SJCRH30 (cell line): ENCODE measurements at regions not wholly inside any gene's neighbourhood (a gene's known extent, or its start where the extent isn't known, plus 50 kb on each side); places are given as distances from the start of the nearest gene placed in this dataset.

Experiments
- DNase-seq, 2 experiments: peaks; one replicate each; pipeline ENCODE4 v3.0.0-alpha.2; 2015 to 2020
- H3K27ac ChIP-seq: fragments of 250-450 bp; sonication (Bioruptor Pico); 2 replicates; pipeline ENCODE4 v1.5.1; 2020; ENCODE audit warnings: mild to moderate bottlenecking, moderate library complexity
- H3K27me3 ChIP-seq: fragments of 250-450 bp; sonication (Bioruptor Pico); 2 replicates; pipeline ENCODE4 v1.5.1; 2020; ENCODE audit warnings: mild to moderate bottlenecking, moderate library complexity
- H3K36me3 ChIP-seq: fragments of 250-450 bp; sonication (Bioruptor Pico); 2 replicates; pipeline ENCODE4 v1.5.1; 2020; ENCODE audit warnings: mild to moderate bottlenecking, moderate library complexity
- H3K4me1 ChIP-seq: fragments of 250-450 bp; sonication (Bioruptor Pico); 2 replicates; pipeline ENCODE4 v1.5.1; 2020; ENCODE audit warnings: mild to moderate bottlenecking, moderate library complexity
- H3K4me3 ChIP-seq: fragments of 250-450 bp; sonication (Bioruptor Pico); 2 replicates; pipeline ENCODE4 v1.5.1; 2020; ENCODE audit warnings: mild to moderate bottlenecking, moderate library complexity
- H3K9me3 ChIP-seq: fragments of 250-450 bp; sonication (Bioruptor Pico); replicated peaks from 2 replicates; pipeline ENCODE4 v1.5.1; 2020; ENCODE audit warnings: mild to moderate bottlenecking, moderate library complexity

GRCh38 chr17:45676695-45677094 is 107.4 kb upstream of the CRHR1 start:
- Histone ChIP-seq H3K9me3 (0 out of 2 replicates have a peak, but pooled peaks cover 3% of the 10 kb centered on the region), H3K4me1 (no peaks in the 10 kb centered on the region), H3K4me3 (no peak overlapping the region), H3K27me3 (no peaks in the 10 kb centered on the region; the same call in 1 of the 2 replicates), H3K27ac (no peak overlapping the region), H3K36me3 (no peaks in the 10 kb centered on the region)
- DNase-seq, result no peak

DNA sequence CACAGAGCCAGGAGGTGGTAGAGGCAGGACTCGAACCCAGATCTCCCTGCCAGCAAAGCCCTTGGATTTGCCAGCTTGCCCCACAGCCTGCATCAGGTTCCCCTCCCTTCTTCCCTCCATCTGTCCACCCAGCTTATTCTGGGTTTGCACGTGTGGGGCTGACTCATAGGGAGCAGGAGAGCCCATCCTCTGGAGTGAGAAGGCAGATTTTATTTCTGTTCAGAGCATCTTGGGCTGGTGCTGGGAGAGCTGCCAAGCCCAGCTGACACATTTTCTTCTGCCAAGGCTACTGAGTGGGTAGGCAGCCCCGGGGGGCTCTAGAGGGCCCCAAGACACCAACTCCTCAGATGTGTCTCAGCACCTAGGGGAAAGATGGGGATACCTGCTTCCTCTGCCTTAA is 106.3 kb upstream of the CRHR1 start:
- DNase-seq, result no peak
- no peaks in the 10 kb centered on the region for H3K4me1 ChIP-seq
- H3K27me3 ChIP-seq, result no peaks in the 10 kb centered on the region; the same call in 1 of the 2 replicates
- no peaks in the 10 kb centered on the region for H3K36me3 ChIP-seq
- 0 out of 2 replicates have a peak, but pooled peaks cover 3% of the 10 kb centered on the region for H3K9me3 ChIP-seq
- no peak overlapping the region for H3K4me3 ChIP-seq
- no peak overlapping the region for H3K27ac ChIP-seq

DNA sequence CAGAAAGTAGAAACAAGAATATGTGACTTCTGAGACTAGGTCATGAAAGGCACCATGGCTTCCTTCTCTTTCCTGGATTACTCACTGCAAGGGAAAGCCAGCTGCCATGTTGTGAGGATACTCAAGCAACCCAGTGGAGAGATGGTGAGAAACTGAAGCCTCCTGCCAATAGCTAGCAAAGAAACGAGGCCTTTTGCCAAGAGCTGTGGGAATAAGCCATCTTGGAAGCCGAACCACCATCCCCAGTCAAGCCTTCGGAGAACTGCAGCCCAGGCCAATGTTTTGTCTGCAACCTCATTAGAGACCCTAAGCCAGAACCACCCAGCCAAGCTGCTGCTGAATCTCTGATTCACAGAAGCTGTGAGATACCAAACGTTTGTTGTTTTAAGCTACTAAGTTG is 104.7 kb upstream of the CRHR1 start:
- H3K4me3 ChIP-seq, result no peak overlapping the region
- H3K27me3 ChIP-seq, result no peaks in the 10 kb centered on the region; the same call in 1 of the 2 replicates
- H3K36me3 ChIP-seq, result no peaks in the 10 kb centered on the region
- no peaks in the 10 kb centered on the region for H3K9me3 ChIP-seq
- no peak for DNase-seq
- H3K4me1 ChIP-seq, result no peaks in the 10 kb centered on the region
- no peak overlapping the region for H3K27ac ChIP-seq

DNA sequence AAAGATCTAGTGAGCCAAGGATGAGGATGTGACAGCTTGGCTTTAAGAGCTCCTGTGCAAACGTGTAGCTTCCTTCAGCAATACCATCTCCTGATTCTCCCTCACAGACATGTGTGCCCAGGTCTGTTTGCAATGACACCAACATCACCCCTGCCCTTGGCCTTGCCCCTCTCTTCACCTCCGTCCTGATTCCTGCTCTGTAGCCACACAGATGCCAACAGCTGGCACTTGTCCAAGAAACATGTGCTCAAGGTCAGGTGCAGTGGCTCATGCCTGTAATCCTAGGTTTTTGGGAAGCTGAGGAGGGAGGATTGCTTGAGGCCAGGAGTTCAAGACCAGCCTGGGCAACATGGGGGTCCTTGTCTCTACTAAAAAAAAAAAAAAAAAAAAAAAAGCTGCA is 103.8 kb upstream of the CRHR1 start:
- Histone ChIP-seq H3K9me3 (no peaks in the 10 kb centered on the region), H3K4me1 (no peaks in the 10 kb centered on the region), H3K27ac (no peak overlapping the region), H3K36me3 (no peaks in the 10 kb centered on the region), H3K4me3 (no peak overlapping the region), H3K27me3 (no peaks in the 10 kb centered on the region; the same call in 1 of the 2 replicates)
- DNase-seq, result no peak

DNA sequence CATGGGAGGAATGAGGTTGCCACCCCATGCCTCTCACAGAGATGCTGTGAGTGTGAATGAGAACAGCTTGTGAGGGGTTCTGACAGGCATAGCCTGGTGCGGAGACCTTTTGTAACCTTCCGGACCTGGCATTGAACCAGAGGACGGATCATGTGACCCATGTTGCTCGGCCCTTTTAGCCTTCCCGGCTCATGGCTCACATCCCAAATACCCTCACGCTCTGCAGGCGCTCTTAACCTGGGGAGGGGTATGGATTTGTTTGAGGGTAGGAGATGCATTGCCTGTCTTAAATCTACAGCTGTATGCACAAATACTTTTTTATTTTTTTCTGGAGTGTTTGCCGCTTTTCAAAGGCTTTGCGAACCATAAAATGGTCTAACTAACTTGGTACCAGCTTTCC is 102.4 kb upstream of the CRHR1 start:
- Histone ChIP-seq H3K4me3 (no peak overlapping the region), H3K9me3 (no peaks in the 10 kb centered on the region), H3K27ac (no peak overlapping the region), H3K36me3 (no peaks in the 10 kb centered on the region), H3K27me3 (no peaks in the 10 kb centered on the region; the same call in 1 of the 2 replicates), H3K4me1 (no peaks in the 10 kb centered on the region)
- DNase-seq, result no peak

- Histone ChIP-seq H3K4me1 (no peaks in the 10 kb centered on the region), H3K9me3 (no peaks in the 10 kb centered on the region), H3K27ac (no peak overlapping the region), H3K27me3 (peaks cover 7% of the 10 kb centered on the region), H3K4me3 (no peak overlapping the region), H3K36me3 (no peaks in the 10 kb centered on the region)
- no peak for DNase-seq
These were observed 97.9 kb upstream of the CRHR1 start for GRCh38 chr17:45686250-45686649.

DNA sequence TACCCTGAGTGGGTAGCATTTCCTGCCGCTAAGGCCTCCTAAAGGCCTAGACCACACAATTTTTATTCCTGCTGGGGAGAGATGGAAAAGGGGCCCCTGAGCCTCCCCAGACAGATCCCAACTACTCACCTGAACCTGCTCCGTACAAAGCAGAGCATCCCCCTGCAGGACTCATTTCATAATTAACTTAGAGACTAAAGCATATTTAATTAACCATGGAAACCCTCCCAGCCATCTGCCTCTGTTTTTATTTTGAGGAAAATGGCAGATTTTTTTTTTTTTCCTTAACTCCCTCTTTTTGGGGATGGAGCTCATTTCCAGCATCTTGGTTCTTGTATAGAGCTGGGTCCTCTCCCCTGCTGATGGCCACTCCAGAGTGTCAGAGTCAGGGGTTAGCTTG is 96.5 kb upstream of the CRHR1 start:
- no peak overlapping the region for H3K4me3 ChIP-seq
- no peaks in the 10 kb centered on the region for H3K9me3 ChIP-seq
- peaks cover 7% of the 10 kb centered on the region for H3K27me3 ChIP-seq
- no peaks in the 10 kb centered on the region for H3K36me3 ChIP-seq
- DNase-seq, result no peak
- H3K27ac ChIP-seq, result no peak overlapping the region
- no peaks in the 10 kb centered on the region for H3K4me1 ChIP-seq

GRCh38 chr17:45688353-45688752 is 95.8 kb upstream of the CRHR1 start:
- Histone ChIP-seq H3K9me3 (no peaks in the 10 kb centered on the region), H3K27ac (no peak overlapping the region), H3K36me3 (no peaks in the 10 kb centered on the region), H3K4me3 (no peak overlapping the region), H3K4me1 (no peaks in the 10 kb centered on the region), H3K27me3 (peaks cover 7% of the 10 kb centered on the region)
- DNase-seq, result no peak

GRCh38 chr17:45688820-45689219 is 95.3 kb upstream of the CRHR1 start:
- H3K4me1 ChIP-seq, result no peaks in the 10 kb centered on the region

GRCh38 chr17:45689451-45689850 is 94.7 kb upstream of the CRHR1 start:
- Histone ChIP-seq H3K4me3 (no peak overlapping the region), H3K9me3 (no peaks in the 10 kb centered on the region), H3K36me3 (no peaks in the 10 kb centered on the region), H3K27ac (no peak overlapping the region), H3K27me3 (peaks cover 7% of the 10 kb centered on the region), H3K4me1 (no peaks in the 10 kb centered on the region)
- DNase-seq, result no peak

More at GRCh38 chr17:45688820-45689219, 95.3 kb upstream of the CRHR1 start:
- peaks cover 7% of the 10 kb centered on the region for H3K27me3 ChIP-seq
- H3K9me3 ChIP-seq, result no peaks in the 10 kb centered on the region
- no peaks in the 10 kb centered on the region for H3K36me3 ChIP-seq
- H3K27ac ChIP-seq, result no peak overlapping the region
- no peak overlapping the region for H3K4me3 ChIP-seq
- DNase-seq, result no peak

- no peak for DNase-seq
- Histone ChIP-seq H3K4me1 (no peaks in the 10 kb centered on the region), H3K4me3 (no peak overlapping the region), H3K9me3 (no peaks in the 10 kb centered on the region), H3K27ac (no peak overlapping the region), H3K36me3 (no peaks in the 10 kb centered on the region), H3K27me3 (peaks cover 7% of the 10 kb centered on the region)
These were observed 93.4 kb upstream of the CRHR1 start for GRCh38 chr17:45690625-45691275.

DNA sequence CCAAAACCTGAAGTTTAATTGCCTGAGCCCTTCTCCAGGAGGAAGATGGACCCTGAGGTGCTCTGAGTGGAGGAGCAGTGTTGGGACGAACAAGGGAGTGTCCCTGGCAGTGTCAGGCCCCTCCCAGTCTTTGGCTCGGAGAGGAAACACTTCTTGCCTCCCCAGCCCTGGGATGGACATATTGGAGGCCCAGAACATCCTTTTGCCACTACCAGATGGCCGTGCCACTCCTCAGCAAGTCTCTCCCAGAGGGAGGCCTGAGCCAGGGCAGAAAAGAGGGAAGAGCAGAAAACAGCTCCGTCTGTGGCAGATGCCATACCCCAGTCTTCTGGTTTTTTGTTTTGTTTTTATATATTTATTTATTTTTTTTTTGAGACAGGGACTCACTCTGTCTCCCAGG is 91.5 kb upstream of the CRHR1 start:
- no peaks in the 10 kb centered on the region for H3K36me3 ChIP-seq
- no peak overlapping the region for H3K27ac ChIP-seq
- no peak for DNase-seq
- no peaks in the 10 kb centered on the region for H3K4me1 ChIP-seq
- H3K9me3 ChIP-seq, result no peaks in the 10 kb centered on the region
- no peak overlapping the region for H3K4me3 ChIP-seq
- H3K27me3 ChIP-seq, result peaks cover 7% of the 10 kb centered on the region

- Histone ChIP-seq H3K36me3 (no peaks in the 10 kb centered on the region), H3K4me1 (no peaks in the 10 kb centered on the region), H3K27ac (no peak overlapping the region), H3K27me3 (peaks cover 7% of the 10 kb centered on the region), H3K4me3 (no peak overlapping the region), H3K9me3 (no peaks in the 10 kb centered on the region)
- no peak for DNase-seq
These were observed 90.3 kb upstream of the CRHR1 start for GRCh38 chr17:45693792-45694191.

DNA sequence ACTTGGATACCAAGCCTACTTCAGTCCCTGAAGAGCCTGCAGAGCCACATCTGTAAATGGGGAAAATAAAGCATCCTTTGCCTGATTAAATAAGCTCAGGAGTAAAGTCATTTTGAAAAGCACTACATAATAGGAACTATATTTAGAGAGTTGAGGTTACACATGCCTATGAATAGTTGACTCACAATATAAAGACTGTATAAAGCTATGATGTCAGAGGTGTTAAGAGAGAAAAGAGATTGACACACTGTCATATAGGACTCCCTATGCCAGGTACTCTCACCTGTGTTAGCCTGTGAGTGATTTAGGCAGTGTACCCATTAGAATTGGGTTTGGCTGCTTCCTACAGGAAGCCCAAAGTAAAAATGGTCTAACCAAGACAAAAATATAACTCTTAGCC is 87.7 kb upstream of the CRHR1 start:
- DNase-seq, result no peak
- H3K27me3 ChIP-seq, result no peaks in the 10 kb centered on the region; the same call in none of the 2 replicates
- H3K4me1 ChIP-seq, result no peaks in the 10 kb centered on the region
- H3K4me3 ChIP-seq, result no peak overlapping the region
- no peaks in the 10 kb centered on the region for H3K9me3 ChIP-seq
- H3K36me3 ChIP-seq, result no peaks in the 10 kb centered on the region
- no peak overlapping the region for H3K27ac ChIP-seq

DNA sequence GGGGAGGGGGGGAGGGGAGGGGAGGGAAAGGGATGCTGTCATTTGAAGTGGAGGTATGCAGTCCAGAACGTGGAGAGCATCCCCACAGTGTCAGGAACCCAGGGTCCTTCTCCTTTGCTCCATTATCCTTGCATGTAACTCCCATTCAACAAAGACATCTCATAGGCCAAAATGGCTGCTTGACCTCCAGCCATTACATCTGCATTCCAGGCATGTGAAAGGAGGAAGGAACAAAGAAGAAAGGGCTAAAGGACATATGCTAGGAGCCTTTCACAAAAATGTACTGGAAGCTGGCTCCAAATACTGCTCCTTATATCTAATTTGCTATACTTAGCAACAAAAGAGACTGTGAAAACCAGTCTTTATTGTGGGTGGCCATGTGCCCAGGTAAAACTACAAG is 87.0 kb upstream of the CRHR1 start:
- Histone ChIP-seq H3K9me3 (no peaks in the 10 kb centered on the region), H3K36me3 (no peaks in the 10 kb centered on the region), H3K4me3 (no peak overlapping the region), H3K27ac (no peak overlapping the region), H3K27me3 (no peaks in the 10 kb centered on the region; the same call in none of the 2 replicates), H3K4me1 (no peaks in the 10 kb centered on the region)
- no peak for DNase-seq
